GM19452 (cell line): ENCODE measurements at regions not wholly inside any gene's neighbourhood (a gene's known extent, or its start where the extent isn't known, plus 50 kb on each side); places are given as distances from the start of the nearest gene placed in this dataset.
"Not testable (repeated sequence)": the region's sequence is repeated elsewhere in the genome, so short reads cannot be mapped to it uniquely, and the experiment has no call there.

Experiments
- ATAC-seq: cut with Tn5 transposase; IDR thresholded peaks from one replicate; pipeline ENCODE4 v1.9.1; 2021; ENCODE audit not compliant: unreplicated experiment

DNA sequence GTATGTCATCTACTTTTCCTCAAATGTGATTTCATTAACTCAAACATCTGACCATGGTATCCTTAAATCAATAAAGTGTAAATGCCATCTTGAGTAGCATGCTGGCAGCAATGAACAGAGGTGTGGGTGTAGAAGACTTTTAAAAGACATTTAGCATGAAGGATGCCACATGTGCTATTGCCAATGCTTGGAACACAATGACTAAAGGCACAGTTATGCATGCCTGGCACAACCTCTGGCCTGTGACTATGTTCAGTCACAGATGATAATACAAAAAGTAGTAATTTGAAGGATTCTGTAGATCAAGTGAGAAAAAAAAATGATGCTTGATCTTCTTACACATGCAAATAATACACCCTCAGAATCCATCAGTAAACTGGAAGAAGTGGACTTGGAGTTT, 938.9 kb upstream of the ADGRL4 start:
- ATAC-seq: no peak

DNA sequence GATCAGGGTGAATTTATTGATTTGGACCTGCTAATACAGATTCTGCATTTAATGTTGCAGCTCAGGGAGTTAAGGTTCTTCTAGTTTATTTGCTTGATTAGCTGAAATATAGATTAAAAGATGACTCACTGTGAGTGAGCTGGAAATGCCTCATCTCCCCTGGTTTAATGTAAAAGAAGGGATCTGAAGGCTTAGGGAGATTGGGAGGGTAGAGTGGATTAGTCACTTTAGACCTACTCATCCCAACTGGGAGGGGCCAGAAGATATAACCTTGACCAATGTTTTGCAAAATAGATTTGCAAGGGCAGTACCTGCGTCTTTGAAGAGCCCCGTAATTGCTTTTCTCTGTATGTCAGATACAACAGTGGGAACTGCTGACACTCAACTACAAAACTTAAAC, 922.8 kb upstream of the ADGRL4 start:
- ATAC-seq: no peak

DNA sequence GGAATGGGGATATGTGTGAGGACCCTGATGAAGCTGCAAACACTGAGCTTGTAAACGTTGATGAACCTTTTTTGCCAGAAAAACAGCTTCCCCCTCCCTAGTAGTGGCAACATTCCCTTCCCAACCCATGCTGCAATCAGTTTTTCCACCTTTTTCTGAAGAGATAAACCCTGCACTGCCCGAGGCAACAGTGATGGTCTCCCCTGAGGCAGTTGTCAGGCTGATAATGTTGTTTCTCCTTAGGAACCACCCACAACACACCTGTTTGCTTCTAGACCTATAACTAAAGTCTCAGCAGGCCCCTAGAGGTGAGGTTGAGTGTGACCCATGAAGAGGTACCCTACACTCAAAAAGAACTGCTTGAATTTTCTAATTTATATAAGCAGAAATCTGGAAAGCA, 922.4 kb upstream of the ADGRL4 start:
- no peak for ATAC-seq

DNA sequence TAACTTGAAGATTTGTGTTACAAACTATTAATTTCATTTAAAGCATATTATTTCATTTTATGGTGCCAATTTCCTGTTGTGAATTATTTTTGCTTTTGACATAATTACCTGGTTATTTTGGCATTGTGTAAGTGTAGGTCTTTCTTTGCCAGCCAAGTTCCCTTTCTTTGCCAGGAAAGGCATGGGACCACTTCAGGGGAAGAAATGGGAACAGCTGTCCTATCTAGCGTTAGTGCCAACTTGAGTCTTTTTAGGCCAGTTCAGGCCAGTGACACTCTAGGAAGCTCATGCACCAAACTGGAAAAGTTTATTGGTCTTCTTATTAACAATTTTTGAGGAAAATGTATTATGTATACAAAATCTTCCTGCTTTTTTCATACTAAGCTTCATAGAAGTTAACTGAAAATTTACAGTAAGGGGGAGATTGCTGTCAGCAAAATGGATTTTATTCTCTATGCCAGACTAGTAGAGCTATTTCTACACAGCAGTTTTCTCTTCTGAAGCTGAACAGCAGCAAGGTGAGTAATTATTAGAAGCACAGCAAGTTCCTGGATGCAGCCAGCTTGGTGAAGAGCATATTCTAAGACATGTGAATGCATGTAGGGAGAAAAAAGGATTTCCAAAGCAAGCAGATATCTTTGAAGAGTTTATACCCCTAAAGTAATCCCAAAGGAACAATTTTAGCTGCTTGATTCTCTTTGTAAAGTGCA, 914.6 kb upstream of the ADGRL4 start:
- ATAC-seq: no peak

DNA sequence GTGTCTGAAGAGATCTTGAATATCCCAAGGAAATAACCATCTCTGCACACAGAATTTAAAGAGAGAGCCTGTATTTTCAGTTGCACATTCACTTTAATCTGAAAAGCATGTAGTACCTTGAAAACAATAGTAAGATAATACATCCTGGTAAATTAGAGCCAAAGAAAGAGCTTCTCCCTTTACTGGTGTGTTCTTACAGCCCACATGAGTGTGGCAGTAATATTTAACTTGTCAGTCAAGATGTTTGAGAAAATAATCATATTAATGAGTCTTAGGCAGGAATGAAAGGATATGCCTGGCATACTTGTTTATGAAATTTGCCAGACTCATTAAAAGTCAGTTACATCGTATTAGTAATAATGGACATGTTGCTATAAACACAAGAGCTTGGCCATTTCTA, 908.4 kb upstream of the ADGRL4 start:
- no peak for ATAC-seq

DNA sequence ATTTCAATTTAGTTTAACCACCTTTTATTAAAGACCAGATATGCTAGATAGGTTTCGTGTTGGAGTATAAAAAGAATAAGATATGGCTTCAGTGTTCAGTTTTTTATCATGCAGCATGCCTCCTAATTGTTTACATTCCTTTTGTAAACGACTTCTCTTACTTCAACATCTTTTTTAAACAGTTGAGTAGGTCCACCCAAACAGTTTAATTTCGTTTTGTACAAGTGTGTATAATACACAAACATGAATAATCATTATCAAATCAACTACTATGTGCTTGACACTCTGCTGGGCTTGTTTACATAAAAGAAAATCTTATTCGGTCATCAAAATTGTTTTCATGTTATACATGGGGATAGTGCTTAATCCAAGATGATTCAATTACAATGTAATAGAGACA, 906.3 kb upstream of the ADGRL4 start:
- no peak for ATAC-seq

DNA sequence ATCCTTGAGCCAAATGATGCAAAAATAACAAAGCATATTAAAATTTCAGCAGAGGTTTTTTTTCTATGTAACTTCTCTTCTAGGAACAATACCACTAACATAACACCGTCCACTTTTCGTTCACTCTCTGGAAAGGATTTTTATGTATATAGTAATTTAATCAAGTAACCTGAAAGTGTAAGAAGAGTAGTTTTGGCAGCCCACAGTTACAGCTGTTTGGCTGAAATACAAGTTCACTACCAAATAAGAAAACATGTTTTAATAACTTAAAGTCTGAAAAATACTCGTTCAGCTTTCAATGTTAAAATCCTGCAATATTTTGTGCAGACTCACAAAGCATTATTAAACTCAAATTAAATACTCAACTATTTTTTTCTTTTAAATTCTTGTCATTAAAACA, 896.8 kb upstream of the ADGRL4 start:
- no peak for ATAC-seq

DNA sequence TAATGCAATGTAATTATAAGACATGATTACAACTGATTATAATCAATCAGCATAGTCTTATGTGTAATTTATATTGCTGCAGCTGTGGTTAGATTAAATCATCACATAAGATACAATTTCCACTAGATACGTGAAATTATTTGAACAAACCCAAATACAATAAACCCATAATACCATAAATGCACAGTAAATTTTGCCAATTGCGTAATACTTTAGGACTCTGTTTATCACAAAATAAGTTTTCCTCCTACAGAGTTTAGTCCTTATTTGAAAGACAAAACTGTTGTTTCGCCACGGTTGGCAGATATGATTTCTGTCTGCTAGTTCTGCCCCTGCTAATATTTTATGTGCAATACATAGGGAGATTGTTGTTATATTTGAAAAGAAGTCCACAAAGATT, 895.9 kb upstream of the ADGRL4 start:
- ATAC-seq: no peak

DNA sequence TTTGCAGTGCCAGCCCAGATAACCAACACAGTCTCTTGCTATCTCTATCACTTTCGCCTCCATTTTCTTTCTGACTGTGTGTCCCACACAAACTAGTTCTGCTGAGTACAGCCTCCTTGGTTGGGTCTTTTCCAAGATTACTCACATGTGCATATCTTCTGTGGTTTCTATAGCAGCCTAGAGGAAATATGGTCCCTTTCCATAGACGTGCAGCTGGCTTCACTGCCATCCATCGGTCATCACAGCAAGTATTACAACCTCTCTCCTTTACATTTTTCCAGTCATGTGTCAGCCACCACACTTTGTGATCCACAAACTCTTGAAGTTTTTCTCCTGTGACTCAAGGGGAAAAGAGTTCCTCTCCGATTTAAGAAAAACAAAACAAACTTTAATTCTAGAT, 893.4 kb upstream of the ADGRL4 start:
- no peak for ATAC-seq

DNA sequence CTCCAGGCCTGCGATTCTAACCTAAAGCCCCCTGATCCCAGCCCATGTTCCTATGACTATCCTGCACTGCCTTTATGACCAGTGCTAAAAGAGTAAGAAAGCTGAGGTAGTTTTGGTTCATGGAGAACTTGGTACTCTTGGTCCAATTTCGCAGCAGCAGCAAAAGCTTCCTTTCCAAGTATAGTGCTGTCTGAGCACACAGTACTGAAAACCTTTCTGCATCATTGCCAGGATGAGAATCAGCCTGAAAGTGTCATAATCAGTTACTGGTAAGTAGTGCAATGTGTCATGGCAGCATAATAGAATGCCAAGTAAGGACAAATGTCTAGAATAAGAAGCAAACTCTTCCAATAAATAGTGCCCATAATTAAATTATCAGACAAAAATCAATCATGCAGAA, 889.6 kb upstream of the ADGRL4 start:
- no peak for ATAC-seq

DNA sequence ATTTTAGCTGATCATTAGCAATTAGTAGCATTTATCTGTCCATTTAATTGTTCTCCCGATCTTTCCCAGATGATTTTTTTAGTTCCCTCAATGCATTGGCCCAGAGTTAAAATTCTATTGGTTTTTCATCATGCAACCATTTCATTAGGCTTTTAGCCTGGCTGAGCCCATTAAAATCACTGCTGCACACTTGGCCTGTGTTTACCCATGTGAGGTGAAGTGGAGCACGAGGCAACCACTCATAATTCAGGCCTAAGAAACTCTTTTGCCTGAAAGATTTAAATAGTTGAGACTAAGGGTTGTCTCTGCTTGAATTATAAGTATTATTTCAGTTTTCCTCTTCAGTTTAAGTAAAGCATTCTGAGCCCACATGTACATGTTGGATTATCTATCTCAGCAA, 889.0 kb upstream of the ADGRL4 start:
- ATAC-seq: no peak

DNA sequence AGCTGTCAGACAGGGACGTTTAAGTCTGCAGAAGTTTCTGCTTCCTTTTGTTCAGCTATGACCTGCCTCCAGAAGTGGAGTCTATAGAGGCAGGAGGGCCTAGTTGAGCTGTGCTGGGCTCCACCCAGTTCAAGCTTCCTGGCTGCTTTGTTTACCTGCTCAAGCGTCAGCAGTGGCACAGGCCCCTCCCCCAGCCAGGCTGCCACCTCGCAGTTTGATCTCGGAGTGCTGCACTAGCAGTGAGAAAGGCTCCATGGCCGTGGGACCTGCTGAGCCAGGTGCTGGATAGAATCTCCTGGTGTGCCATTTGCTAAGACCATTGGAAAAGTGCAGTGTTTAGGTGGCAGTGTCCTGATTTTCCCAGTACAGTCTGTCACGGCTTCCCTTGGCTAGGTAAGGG, 887.6 kb upstream of the ADGRL4 start:
- not testable (repeated sequence) for ATAC-seq

DNA sequence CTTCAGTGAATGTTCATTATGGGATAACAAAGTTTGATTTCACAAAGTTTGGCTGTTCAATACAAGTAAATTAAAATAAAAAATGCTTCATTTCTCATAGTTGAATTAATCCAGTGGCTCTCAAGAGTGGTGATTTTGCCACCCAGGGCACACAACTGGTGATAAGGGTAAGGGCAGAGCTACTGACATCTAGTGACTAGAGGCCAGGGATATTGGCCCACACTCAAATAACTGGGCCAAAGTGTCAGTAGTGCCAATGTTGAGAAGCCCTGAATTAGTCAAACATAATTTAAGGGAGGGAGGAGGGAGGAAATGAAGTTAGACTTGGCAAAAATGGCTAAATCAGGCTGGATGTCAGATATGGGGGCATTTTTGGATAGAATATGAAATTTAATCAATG, 880.5 kb upstream of the ADGRL4 start:
- no peak for ATAC-seq

DNA sequence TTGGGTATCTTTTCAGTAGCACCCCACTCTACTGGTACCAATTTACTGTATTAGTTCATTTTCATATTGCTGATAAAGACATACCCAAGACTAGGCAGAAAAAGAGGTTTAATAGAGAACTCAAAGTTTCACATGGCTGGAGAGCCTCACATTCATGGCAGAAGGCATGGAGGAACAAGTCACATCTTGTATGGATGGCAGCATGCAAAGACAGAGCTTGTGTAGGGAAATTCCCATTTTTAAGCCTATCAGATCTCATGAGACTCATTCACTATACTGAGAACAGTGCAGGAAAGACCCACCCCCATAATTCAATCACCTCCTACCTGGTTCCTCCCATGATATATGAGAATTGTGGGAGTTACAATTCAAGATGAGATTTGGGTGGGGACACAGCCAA, 878.6 kb upstream of the ADGRL4 start:
- ATAC-seq: no peak

DNA sequence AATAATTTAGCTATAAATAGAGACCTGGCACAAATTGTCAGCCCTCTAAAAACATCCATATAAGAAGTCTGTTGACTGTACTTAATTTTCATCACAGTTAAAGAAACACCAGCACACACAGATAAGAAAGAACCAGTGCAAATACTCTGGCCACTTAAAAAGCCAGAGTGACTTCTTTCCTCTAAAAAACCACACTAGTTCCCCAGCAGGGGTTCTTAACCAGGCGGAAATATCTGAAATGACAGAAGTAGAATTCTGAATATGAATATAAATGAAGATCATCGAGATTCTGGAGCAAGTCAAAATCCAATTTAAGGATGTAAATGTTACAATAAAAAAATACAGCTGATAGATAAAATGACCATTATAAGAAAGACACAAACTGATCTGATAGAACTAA, 870.6 kb upstream of the ADGRL4 start:
- ATAC-seq: no peak

DNA sequence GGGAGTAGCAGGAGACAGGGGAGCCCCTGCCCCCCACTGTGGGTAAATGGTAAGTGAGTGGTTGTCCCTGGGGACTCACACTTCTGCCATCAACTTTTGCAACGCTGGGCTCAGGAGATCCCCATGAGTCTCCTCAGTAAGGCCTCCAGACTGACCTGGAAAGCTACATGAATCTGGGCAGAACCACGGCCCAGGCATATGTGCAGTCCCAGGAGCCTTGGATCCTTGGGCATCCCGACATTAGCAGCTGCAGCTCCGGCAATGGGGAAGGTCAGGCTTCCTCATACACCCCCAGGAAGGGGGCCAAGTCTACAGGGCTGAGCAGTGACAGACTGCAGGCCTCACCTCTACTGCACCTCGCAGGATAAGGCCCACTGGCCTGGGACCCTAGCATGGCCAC, 868.7 kb upstream of the ADGRL4 start:
- ATAC-seq: no peak

DNA sequence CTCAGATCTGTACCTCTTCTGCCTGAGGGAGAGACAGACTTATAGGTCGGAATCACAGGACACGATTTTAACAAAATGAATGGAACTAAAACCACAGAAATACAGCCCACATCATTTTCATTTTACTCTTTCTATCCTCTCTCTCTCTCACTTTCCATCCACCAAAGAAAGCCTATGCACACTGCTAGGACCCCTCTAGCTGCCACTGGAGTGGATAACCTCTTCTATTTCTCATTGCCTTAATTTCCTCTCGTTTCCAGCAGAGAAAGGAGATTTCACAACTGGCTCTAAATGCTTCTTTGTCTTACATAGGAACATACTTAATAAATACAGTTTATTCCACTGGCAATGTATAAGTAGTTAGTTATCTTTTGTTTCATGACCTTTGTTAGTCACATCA, 867.8 kb upstream of the ADGRL4 start:
- no peak for ATAC-seq

DNA sequence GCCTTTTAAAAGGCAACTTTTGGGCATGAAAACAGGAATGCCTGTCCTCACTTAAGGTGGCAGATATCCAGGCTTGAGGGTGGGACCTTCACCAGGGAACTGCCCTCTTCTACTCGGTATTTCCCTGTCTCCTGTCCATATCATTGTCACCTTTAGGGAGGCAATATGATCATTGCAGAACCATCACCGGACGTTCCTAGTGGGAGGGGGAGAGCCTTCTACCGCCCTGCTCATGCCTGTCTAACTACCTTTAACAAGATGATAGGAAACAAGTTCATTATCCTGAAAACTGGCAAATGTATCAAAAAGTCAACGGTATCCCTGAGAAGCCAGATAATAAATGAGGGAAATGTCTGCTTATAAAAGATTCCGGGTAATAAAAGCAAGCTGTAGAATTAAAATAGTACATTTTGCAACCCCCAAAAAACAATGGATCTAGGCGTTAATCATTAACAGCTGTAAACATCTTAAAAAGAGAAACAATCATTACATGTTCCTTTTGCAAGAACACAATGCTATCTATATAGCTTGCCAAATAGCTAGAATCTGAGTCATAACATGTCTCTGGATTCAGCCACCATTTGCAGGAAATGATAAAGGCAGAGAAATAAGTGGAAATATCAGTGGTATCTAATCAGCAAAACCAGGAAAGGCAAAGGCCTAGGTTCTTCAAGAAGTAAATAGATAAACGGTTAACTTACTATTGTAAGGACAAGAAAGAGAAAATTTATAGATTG, 852.9 kb upstream of the ADGRL4 start:
- ATAC-seq: no peak

DNA sequence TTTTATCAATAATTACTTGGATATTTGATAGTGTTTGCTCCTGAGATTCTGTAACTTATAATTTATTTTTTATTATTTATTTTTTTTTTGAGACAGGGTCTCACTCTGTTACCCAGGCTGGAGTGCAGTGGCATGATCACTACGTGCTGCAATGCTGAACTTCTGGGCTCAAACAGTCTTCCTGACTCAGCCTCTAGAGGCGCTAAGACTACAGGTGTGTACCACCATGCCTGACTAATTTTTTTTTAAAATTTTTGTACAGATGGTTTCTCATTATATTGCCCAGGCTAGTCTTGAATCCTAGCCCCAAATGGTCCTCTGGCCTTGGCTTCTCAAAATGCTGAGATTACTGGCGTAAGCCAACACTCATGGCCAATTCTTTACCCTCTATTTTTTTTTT, 845.5 kb upstream of the ADGRL4 start:
- ATAC-seq: no peak

DNA sequence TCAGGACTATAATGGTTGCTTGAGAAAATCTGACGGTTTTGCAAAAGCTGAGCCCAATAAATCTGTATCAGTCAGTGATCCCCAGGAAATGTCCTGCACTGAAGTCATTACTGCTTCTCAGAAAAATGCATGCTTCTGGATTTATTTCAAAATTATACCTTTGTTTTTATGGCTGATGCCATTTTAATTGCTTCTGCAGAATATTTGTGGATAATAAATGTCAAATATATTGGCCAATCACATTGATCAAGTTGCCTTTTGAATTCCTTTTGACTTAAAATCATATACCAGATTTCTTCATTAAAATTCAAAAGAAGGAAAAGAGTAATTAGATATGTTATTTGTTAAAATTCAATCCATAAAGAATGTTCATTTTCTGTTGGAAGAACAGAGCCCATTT, 842.9 kb upstream of the ADGRL4 start:
- ATAC-seq: no peak

DNA sequence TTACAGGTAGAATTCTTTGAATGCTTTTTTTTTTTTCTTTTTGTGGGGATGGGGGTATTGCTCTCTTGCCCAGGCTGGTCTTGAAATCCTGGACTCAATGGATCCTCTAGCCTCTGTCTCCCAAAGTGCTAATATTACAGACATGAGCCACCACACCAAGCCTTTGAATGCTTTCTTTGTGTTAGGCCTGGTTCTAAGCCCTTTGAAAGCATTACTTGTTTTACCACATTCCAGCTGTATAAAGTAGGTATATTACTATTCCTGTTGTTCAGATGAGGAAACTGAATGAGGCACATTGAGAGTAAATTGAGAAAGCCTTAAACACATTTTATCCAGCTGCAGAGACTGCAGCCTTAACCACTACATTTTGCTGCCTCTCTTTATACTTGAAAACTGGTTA, 841.8 kb upstream of the ADGRL4 start:
- ATAC-seq: no peak

DNA sequence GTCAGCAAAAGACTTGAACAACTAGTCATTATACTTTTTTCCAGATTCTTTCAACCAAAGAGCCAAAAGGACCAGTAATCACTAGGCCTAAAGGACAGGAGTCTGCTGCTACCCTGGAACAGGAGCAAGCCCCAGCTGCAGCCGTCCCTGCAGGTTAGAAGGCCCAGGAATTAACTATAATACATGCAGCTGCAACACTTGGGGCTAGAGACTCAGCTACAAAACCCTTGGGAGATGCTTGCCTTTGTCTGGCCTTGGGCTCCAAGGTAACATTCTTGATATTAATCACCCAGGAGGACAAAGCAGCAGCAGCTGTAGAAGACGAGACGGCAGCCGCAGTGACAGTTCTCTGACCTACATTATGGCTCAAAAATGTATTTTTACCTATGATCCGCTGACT, 841.2 kb upstream of the ADGRL4 start:
- no peak for ATAC-seq

DNA sequence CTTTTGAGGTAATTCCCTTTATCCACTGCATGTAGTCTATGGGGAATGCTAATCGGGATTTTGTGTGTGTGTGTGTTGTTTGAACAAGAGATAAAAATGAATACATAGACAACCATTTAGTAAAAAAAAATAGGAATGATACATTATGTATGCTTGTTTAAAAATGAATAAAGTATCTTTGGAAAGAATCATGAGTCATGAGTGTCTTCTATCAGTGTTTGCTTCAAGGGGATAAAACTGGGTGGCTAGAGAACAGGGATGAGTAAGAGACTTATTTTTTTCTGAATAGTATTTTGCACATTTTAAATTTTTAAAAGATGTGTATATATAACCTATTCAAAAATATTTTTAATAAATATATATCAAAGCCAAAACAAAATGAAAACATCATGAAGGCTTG, 839.4 kb upstream of the ADGRL4 start:
- ATAC-seq: no peak
